Heart right ventricle (tissue), 16 donors: ENCODE measurements at regions not wholly inside any gene's neighbourhood (a gene's known extent, or its start where the extent isn't known, plus 50 kb on each side); places are given as distances from the start of the nearest gene placed in this dataset.
"Not testable (repeated sequence)": the region's sequence is repeated elsewhere in the genome, so short reads cannot be mapped to it uniquely, and the experiment has no call there.

Experiments
- ATAC-seq, 8 donors: fragments of 200-7000 bp; cut with Tn5 transposase; one replicate each; pipeline ENCODE4 v1.9.1; 2020; ENCODE audit warnings: mild to moderate bottlenecking in 8 of 8, moderate library complexity in 8 of 8, moderate number of reproducible peaks in 1 of 8
- DNase-seq, 2 donors: peaks; one replicate each; pipeline ENCODE4 v3.0.0-alpha.2; 2020
- H3K27ac ChIP-seq, 10 donors: fragments of 200-600 bp; sonication (generic) in 2 of 10; one replicate each; pipeline versions ENCODE4 v1.5.0 to v1.8.0; 2020 to 2022; ENCODE audit warnings: mild to moderate bottlenecking in 3 of 10
- H3K27me3 ChIP-seq, 7 donors: fragments of 200-600 bp; one replicate each; pipeline ENCODE4 v1.8.0; 2021 to 2022; ENCODE audit warnings: mild to moderate bottlenecking in 2 of 7
- H3K36me3 ChIP-seq, 9 donors: fragments of 200-600 bp; sonication (generic) in 1 of 9; one replicate each; pipeline versions ENCODE4 v1.5.0 to v1.8.0; 2020 to 2022; ENCODE audit warnings: mild to moderate bottlenecking in 2 of 9
- H3K4me1 ChIP-seq, 9 donors: fragments of 200-600 bp; sonication (generic) in 1 of 9; one replicate each; pipeline versions ENCODE4 v1.5.0 to v1.8.0; 2020 to 2022; ENCODE audit warnings: mild to moderate bottlenecking in 4 of 9
- H3K4me3 ChIP-seq, 10 donors: fragments of 200-600 bp; sonication (generic) in 2 of 10; one replicate each; pipeline versions ENCODE4 v1.5.0 to v1.8.0; 2020 to 2022; ENCODE audit warnings: mild to moderate bottlenecking in 7 of 10, moderate library complexity in 2 of 10
- H3K9me3 ChIP-seq, 11 donors: fragments of 200-600 bp in 10 of 11; sonication (generic) in 2 of 11; one replicate each; pipeline versions ENCODE4 v1.5.0 to v1.8.0; 2013 to 2022; ENCODE audit warnings: mild to moderate bottlenecking in 2 of 11, control low read depth in 1 of 11, moderate library complexity in 1 of 11
- CTCF ChIP-seq, 9 donors: fragments of 200-600 bp; sonication (generic) in 2 of 9; IDR thresholded peaks; one replicate each; pipeline versions ENCODE4 v1.5.0 to v1.8.0; 2021 to 2022; ENCODE audit warnings: antibody characterized with exemption in 9 of 9, mild to moderate bottlenecking in 5 of 9, moderate library complexity in 1 of 9
- WGBS, 2 donors: extraction: QIAGEN DNeasy Blood & Tissue Kit; methylation state at CpG; one replicate each; pipeline ENCODE4 v1.1.7; 2013; ENCODE audit warnings: inconsistent platforms in 1 of 2; 5-methylcytosine and 5-hydroxymethylcytosine counted together
- intact Hi-C, 10 donors: fragments of 100-400 bp; cut with DNase I; formaldehyde crosslinking; loops; one replicate each; pipeline versions ENCODE4 v1.11.1 to v1.14.2; 2022
- donor health status: Arrhythmogenic right ventricular cardiomyopathy.
- donor health status: ischemic (EF 13 %, LVEDD 7.1; RV severe dilation, severe dysfunction).
- donor health status: healthy with polysubstance abuse.
- donor health status: DM: no; HTN: yes; CAD: no.
- donor health status: DM: no; HTN: no; CAD: no.
- donor health status: ischemic (EF 25% LVEDD 6.9; RV normal size, moderate dysfunction).
- donor health status: ischemic (EF 25% LVEDD 5.7; RV mildly dilated, moderate dysfunction).
- donor health status: healthy.
- donor health status: DM: yes; HTN: yes; CAD: no.
- donor health status: Ischemic cardiomyopathy.
- donor health status: ischemic (EF 35%, LVEDD 5.7; RV mildly dilated, moderate dysfunction).
- donor health status: nonischemic (EF 11% LVEDD 7.7; RV severe dilation, severe dysfunction).
- donor health status: DM: yes; HTN: yes; CAD: no.
- donor health status: PGD.
- donor health status: ischemic (EF 29% LVEDD 5.4; RV normal size, mild dysfunction).
- donor health status: nonischemic (EF 23%, LVEDD 6.1; RV moderate dilation, normal function).

DNA sequence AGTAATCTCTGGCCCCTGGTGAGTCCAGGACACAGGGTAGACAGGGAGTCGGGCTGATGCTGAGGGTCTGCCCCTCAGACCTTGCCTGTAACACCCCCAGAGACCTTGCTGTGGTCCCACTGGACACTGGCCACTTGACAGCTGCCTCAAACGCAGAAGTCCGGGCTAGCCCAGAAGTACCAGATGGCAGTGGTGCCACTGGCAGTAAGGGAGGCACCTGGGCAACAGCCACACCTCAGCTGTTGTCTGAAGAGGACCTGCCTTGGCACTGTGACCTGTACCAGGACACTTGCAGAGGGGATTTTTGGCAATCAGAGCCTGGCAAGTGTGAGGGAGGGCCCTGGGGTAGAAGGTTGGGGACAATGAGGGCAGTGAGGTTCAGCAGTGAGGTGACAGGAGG lies 63.3 kb upstream of the UXT start:
- Histone ChIP-seq H3K27me3 (no peaks in the 10 kb centered on the region), H3K27ac (no peak overlapping the region), H3K9me3 (peaks cover 0 to 15% (median 0%) of the 10 kb centered on the region in 11 donors), H3K4me3 (no peak overlapping the region), H3K4me1 (no peaks in the 10 kb centered on the region), H3K36me3 (no peaks in the 10 kb centered on the region)
- WGBS, 2 donors: 91 to 100% methylated on average over 3 of the region's 3 CpGs
- no peak for TF ChIP-seq CTCF (IDR thresholded peaks at IDR 0.05)
- DNase-seq (no peak), ATAC-seq (no peak)
- intact Hi-C loops: no loop called here

DNA sequence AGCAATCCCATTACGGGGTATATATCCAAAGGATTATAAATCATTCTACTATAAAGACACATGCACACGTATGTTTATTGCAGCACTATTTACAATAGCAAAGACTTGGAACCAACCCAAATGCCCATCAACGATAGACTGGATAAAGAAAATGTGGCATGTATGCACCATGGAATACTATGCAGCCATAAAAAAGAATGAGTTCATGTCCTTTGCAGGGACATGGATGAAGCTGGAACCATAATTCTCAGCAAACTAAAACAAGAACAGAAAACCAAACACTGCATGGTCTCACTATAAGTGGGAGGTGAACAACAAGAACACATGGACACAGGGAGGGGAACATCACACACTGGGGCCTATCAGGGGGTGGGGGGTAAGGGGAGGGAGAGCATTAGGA lies 56.1 kb upstream of the UXT start:
- H3K4me3 ChIP-seq, H3K4me1 ChIP-seq, H3K27me3 ChIP-seq, H3K9me3 ChIP-seq, DNase-seq, H3K27ac ChIP-seq, H3K36me3 ChIP-seq, ATAC-seq, intact Hi-C loops: not testable (repeated sequence)
- WGBS, 2 donors: 89 to 97% methylated on average over 3 of the region's 3 CpGs

- intact Hi-C loops, ATAC-seq, H3K4me3 ChIP-seq, H3K36me3 ChIP-seq, H3K27ac ChIP-seq, H3K4me1 ChIP-seq, DNase-seq, H3K9me3 ChIP-seq: not testable (repeated sequence)
- 14 to 18% methylated on average over 4 of the region's 4 CpGs for WGBS, 2 donors
- peaks cover 0 to 13% (median 0%) of the 10 kb centered on the region in 7 donors for H3K27me3 ChIP-seq
Observed at GRCh38 chrX:47712675-47713074, 53.7 kb upstream of the UXT start.

GRCh38 chrX:47710252-47710651 lies 51.3 kb upstream of the UXT start:
- intact Hi-C loops: no loop called here
- no peaks in the 10 kb centered on the region for H3K9me3 ChIP-seq
- WGBS, 2 donors: 93 to 94% methylated on average over 1 of the region's 1 CpG
- DNase-seq (no peak), ATAC-seq (no peak)
- H3K4me3 ChIP-seq: no peak overlapping the region
- no peaks in the 10 kb centered on the region for H3K4me1 ChIP-seq
- H3K36me3 ChIP-seq: no peaks in the 10 kb centered on the region
- no peak overlapping the region for H3K27ac ChIP-seq
- H3K27me3 ChIP-seq: peaks cover 0 to 18% (median 0%) of the 10 kb centered on the region in 7 donors
- no peak for TF ChIP-seq CTCF (IDR thresholded peaks at IDR 0.05)
